COR-L47 (cell line): ENCODE measurements at regions not wholly inside any gene's neighbourhood (a gene's known extent, or its start where the extent isn't known, plus 50 kb on each side); places are given as distances from the start of the nearest gene placed in this dataset.

Experiments
- DNase-seq: peaks from one replicate; lab custom pipeline; 2025; lab: John Stamatoyannopoulos, UW

GRCh38 chr20:17816804-17817587 lies 117.2 kb downstream of the BANF2 start:
- no peak for DNase-seq

GRCh38 chr20:17811628-17811965 lies 111.8 kb downstream of the BANF2 start:
- DNase-seq = no peak

GRCh38 chr20:17810847-17811627 lies 111.3 kb downstream of the BANF2 start:
- no peak for DNase-seq

- no peak for DNase-seq
Observed at GRCh38 chr20:17810062-17810631, 110.4 kb downstream of the BANF2 start.

GRCh38 chr20:17809362-17810061 lies 109.7 kb downstream of the BANF2 start:
- DNase-seq = no peak

GRCh38 chr20:17808782-17809181 lies 109.0 kb downstream of the BANF2 start:
- no peak for DNase-seq

GRCh38 chr20:17808357-17808756 lies 108.6 kb downstream of the BANF2 start:
- DNase-seq = no peak

- DNase-seq = no peak
Observed at GRCh38 chr20:17807651-17808050, 107.9 kb downstream of the BANF2 start.

- no peak for DNase-seq
Observed at GRCh38 chr20:17806739-17807441, 107.1 kb downstream of the BANF2 start.

GRCh38 chr20:17806107-17806506 lies 106.3 kb downstream of the BANF2 start:
- no peak for DNase-seq

GRCh38 chr20:17803765-17804164 lies 104.0 kb downstream of the BANF2 start:
- DNase-seq = no peak

- DNase-seq = no peak
Observed at GRCh38 chr20:17799575-17800227, 99.9 kb downstream of the BANF2 start.

GRCh38 chr20:17798601-17799000 lies 98.8 kb downstream of the BANF2 start:
- no peak for DNase-seq

- no peak for DNase-seq
Observed at GRCh38 chr20:17797579-17797978, 97.8 kb downstream of the BANF2 start.

GRCh38 chr20:17797161-17797560 lies 97.4 kb downstream of the BANF2 start:
- no peak for DNase-seq

GRCh38 chr20:17796091-17796563 lies 96.4 kb downstream of the BANF2 start:
- no peak for DNase-seq

- DNase-seq = no peak
Observed at GRCh38 chr20:17795501-17796071, 95.8 kb downstream of the BANF2 start.

- no peak for DNase-seq
Observed at GRCh38 chr20:17795003-17795402, 95.2 kb downstream of the BANF2 start.

GRCh38 chr20:17794400-17794799 lies 94.6 kb downstream of the BANF2 start:
- no peak for DNase-seq

- DNase-seq = no peak
Observed at GRCh38 chr20:17793986-17794385, 94.2 kb downstream of the BANF2 start.

GRCh38 chr20:17790296-17790695 lies 90.5 kb downstream of the BANF2 start:
- no peak for DNase-seq
